ENCODE measurements at regions not wholly inside any gene's neighbourhood (a gene's known extent, or its start where the extent isn't known, plus 50 kb on each side); places are given as distances from the start of the nearest gene placed in this dataset.

- no peak for DNase-seq (ENCODE audit: low read depth in 3 of 3, low spot score in 2 of 3)
These were observed 52.2 kb downstream of the ADRA2C start for GRCh38 chr4:3818371-3818770.

DNA sequence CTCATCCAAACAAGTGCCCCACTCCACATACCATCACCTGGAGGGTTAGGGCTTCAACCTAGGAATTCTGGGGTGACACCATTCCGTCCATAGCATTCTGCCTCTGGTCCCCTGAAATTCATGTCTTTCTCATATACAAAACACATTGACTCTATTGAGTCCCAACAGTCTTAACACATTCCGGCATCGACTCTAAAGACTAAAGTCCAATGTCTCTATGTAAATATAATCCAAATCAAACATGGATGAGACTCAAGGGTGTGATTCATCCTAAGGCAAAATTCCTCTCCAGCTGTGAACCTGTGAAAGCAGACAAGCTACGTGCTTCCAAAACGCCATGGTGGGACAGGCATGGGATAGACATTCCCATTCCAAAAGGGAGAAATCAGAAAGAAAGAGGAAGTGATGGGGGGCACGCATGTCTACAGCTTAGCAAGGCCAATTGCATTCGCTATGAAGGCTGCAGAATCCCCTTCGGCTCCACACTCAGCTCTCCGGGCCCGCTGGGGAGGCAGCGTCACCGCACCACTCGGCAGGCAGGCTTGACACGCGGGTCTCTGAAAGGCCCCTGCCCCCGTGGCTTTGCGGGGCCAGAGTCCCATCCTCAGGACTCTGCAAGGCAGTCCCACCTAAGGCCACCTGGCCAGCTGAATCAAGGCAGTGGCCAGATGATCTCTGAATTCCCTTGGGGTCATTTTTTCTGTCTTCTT is 53.2 kb downstream of the ADRA2C start:
- DNase-seq (ENCODE audit: low read depth in 3 of 3, low spot score in 2 of 3) = no peak

DNA sequence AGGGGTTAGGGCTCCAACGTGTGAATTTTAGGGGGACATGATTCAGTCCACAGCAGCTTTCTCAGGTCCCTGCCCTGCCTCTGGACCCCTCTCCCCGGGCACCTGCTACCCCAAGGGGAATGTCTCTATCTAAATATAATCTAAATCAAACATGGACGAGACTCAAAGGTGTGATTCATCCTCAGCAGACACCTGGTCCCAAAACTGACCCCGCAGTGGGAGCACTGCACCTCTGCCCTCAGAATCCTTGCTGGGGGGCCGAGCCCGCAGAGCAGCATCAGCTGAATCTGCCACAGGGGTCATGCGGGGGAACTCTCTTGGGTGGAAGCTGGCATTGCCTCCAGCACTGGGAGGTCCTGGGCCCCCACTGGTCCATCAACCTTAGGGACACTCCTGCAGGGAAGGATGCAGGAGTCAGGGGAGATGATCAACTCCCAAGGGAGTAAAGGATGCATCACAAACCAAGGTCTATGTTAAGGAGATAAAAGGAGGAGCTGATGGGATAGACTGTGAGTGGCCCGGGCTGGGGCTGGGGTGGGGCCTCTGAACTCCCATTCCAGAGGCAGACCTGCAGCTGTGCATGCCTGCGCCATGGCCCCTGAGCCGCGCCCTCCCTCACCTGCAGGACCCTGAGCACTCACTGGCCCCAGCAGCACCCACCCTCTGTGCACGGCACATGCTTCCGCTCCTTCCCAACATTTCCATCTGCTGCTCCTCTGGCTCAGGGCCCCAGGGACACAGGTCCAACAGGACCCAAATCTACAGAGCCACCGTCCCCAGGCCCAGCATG is 54.0 kb downstream of the ADRA2C start:
- no peak for DNase-seq (ENCODE audit: low read depth in 3 of 3, low spot score in 2 of 3)

DNA sequence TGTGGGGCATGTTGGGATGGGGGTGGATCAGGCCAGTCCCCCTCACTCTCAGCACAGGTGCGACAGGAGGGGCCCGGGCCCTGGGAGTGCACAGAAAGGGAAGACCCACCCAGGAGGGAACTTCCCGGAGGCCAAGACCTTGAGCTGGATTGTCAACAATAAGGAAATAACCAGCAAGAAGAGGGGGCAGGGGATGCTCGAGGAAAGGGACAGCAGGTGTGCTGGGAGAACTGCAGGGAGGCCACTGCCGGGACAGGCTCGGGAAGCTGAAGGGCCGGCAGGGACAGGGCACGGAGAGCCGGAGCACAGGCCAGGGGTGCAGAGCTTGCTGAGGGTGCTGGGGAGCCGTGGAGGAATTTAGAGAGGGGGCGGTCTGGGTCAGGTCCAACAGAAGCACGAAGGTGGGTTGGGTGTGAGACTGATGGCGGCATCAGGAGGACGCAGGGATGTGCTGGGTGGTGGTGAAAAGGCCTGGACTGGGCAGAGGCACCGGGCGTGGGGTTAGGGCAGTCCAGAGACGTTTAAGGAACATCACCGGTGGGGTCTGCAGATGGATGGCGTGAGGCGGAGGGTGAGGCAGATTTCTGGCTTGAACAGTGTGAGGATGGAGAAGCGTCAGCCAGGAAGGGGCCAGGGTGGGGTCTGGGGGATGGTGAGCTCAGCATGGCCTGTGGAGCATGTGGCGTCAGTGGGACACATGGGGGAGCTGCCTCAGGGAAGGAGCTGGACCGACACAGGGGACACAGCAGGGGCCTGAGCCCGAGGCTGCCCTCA is 54.8 kb downstream of the ADRA2C start:
- no peak for DNase-seq (ENCODE audit: low read depth in 3 of 3, low spot score in 2 of 3)

GRCh38 chr4:3821580-3822229 is 55.5 kb downstream of the ADRA2C start:
- DNase-seq (ENCODE audit: low read depth in 3 of 3, low spot score in 2 of 3) = no peak

DNA sequence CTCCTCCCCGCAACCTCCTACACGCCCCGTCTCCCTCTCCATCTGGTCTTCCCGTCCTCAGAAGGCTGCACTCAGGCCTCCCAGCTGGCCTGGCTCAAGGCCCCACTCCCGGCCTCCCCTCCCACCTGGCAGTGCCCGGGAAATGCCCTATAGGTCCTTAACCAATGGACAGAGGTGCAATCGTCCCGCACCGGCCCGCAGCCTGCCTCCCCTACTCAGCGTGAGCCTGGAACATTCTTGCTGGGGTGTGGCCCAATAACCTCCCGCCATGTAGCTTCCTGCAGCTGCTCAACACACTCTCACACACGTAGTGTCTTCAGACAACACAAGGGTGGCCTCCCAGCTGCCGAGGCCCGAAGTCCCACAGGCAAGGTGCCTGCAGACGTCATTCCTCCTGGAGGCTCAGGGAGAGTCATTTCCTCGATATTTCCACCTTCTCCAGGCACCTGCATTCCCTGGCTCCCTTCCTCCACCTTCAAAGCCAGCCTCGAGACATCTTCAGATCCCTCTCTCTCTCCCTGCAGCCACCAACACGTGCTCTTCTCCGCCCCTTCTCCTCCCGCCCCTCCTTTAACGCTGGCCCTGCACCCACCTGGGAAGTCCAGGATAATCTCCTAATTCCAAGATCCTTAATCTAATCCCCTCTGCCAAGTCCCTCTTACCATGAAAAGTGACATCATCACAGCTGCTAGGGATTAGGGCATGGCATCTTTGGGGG is 56.2 kb downstream of the ADRA2C start:
- DNase-seq (ENCODE audit: low read depth in 3 of 3, low spot score in 2 of 3) = no peak

- no peak for DNase-seq (ENCODE audit: low read depth in 3 of 3, low spot score in 2 of 3)
These were observed 57.5 kb downstream of the ADRA2C start for GRCh38 chr4:3823496-3824341.

DNA sequence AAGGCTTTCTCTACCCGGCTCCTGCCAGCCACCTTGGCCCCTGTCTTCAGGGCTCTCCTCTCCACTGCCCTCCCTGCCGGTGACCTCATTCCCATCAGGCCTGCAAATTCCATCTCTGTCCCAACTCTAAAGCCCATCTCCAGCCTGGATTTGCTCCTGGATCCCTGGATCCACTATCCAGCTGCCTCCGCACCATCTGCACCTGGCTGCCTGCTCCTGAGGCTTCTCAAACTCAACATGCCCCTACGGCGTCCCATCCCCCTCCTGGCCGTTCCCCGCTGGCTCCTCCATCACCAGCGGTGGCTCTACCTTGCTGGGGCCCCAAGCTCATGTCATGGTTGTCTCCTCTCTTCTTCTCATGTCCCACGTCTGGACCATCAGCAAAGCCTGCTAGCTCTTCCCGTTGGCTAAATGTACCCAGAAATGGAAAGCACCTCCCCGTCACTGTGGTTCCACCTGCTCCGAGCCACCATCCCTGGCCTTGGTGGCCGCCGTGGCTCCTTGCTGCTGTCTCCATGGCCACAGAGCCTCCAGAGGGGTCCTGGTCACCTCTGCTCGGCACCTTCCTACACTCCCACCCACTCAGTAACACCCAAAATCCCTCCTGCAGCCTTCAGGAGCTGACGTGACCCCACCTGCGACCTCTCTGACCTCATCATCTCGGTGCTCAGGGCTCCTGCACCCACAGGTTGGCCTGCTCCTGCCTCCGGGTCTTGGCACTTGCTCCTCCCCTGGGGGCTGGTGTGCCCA is 58.5 kb downstream of the ADRA2C start:
- no peak for DNase-seq (ENCODE audit: low read depth in 3 of 3, low spot score in 2 of 3)

DNA sequence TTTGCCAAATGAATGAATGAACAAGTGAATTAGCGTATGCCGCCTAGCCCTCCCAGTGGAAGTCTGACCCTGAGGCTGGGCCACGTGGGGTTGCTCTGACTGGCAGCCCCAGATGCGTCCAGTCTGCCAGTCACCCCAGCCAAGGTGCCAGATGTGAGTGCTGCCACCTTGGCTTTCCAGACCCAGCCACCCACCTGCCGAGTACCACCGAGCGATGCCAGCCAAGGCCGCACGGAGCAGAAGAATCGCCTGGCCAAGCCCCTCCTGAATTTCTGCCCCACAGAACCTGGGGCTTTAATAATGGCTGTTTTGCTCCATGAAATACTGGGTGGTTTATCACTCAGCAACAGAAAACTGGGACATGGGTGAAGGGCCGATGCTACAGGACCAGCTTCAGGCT is 59.3 kb downstream of the ADRA2C start:
- no peak for DNase-seq (ENCODE audit: low read depth in 3 of 3, low spot score in 2 of 3)

DNA sequence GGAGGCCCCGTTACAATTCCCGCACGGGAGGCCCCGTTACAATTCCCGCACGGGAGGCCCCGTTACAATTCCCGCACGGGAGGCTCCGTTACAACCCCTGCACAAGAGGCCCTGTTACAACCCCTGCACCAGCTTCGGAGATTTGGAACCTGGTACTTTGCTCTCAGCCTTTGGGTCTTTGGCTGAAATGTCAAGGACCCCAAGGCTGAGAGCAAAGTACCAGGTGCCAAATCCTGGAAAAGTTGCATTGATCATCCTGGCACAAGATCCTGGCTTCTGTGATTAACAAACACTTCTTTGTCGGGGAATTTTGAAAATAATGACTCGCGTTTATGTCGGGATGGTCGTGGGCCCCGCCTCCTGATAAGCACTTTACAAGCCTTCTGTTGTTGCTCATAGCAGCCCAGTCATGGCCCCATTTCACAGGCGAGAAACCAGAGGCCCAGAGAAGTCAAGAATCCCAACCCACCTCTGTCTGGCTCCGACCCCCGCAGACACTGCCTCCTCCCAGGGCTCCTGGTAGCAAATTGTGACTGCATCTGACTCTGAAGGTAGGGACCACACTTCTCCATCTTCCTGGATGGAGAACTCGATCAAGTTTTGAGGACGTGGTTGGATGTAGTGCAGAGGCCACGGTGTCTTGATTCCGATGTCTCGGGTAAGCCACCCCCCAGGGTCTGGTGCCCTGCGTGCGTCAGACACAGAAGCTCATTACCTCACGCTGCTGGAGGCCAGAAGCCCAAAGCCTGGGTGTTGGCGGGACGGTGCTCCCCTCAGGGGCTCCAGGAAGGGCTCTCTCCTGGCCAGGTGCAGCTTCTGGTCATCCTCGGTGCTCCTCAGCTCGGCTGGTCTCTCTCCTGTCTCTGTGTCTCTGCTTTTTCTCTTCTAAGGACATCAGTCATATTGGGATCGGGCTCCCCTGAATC is 60.3 kb downstream of the ADRA2C start:
- DNase-seq (ENCODE audit: low read depth in 3 of 3, low spot score in 2 of 3) = no peak

DNA sequence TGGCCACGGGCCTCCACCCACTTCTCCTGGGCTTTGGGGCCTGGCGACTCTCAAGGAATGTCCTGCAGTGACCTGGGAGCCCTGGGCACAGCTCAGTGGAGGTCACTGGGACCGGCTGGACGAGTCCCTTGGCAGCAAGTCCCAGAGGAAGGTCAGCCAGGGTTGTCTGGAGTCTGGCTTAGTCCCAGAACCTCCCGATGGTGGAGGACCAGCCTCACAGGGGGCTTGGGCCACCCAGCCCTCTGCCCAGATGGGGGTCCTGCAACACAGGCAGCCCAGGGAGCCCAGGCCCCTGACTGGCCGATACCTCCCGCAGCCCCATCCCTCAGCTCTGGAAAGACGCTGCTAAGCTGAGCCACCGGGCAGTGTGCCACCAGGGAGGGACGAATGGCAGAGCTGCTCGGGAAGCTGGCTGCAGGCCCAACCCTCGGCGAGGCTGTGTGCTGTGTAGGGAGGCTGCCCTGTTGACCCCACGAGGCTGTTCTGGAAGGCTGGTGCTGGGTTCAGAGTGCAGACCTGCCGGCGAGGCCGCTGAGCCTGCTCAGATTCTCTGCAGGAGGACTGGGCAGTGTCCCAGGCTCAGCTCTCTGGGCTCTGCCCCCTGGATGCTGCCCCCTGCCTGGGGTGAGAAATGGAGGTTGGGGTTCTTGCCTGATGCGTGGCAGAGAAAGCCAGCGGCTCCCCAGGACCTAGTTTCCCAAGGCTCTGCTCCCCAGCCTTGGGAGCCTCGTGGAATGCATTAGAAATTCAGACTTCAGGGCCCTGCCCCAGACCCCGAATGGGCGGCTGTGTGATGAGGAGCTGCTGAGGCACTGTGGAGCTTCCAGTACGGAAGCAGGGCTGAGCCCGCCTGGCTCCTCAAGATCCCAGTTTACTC is 61.7 kb downstream of the ADRA2C start:
- DNase-seq (ENCODE audit: low read depth in 3 of 3, low spot score in 2 of 3) = no peak

DNA sequence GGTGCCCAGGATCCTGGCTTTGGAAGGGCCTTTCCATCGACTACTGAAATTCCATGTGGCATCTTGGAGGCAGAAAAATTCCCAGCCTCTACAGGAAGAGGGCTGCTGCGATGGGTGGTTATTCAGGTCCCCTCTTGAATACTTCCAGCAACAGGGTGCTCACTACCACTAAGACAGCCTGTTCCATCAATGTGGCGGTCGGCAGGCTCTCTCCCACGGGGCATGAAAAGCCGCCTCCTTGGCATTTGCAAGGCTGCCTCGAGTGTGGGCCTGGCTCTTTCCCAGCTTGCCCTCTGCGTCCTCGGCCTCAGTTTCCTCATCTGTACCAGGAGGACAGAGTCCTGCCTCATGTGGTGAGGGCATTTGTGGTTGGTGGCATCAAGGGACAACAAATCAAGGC is 62.4 kb downstream of the ADRA2C start:
- no peak for DNase-seq (ENCODE audit: low read depth in 3 of 3, low spot score in 2 of 3)

DNA sequence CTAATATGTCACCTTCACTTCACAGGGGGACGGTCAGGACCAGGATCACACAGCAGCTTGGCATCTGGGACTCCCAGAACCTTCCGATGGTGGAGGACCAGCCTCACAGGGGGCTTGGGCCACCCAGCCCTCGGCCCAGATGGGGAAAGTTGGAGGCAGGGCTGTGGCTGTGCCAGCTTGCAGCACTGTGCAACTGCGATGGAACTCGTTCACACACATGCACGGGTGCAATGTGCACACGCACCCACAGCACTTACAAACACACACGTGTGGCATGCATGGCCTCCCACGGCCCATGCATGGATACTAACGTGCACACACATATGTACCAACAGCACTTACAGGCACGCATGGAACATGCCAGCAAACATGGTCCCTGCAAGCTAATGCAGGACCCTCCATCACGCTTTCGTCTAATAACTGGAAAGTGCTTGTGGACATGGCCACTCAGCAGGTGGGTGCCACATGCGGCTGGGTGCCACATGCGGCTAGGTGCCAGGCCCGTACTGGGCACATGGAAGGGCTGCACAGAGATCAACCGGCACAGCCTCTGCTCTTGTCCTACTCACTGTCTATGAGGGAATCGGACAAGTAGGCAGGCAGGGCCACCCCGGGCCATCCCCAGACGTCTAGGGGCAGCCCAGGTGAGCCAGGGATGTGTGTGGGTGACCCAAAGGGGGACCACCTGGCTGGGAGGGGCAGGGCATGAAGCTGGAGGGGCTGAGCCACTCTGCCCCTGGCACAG is 63.2 kb downstream of the ADRA2C start:
- no peak for DNase-seq (ENCODE audit: low read depth in 3 of 3, low spot score in 2 of 3)

DNA sequence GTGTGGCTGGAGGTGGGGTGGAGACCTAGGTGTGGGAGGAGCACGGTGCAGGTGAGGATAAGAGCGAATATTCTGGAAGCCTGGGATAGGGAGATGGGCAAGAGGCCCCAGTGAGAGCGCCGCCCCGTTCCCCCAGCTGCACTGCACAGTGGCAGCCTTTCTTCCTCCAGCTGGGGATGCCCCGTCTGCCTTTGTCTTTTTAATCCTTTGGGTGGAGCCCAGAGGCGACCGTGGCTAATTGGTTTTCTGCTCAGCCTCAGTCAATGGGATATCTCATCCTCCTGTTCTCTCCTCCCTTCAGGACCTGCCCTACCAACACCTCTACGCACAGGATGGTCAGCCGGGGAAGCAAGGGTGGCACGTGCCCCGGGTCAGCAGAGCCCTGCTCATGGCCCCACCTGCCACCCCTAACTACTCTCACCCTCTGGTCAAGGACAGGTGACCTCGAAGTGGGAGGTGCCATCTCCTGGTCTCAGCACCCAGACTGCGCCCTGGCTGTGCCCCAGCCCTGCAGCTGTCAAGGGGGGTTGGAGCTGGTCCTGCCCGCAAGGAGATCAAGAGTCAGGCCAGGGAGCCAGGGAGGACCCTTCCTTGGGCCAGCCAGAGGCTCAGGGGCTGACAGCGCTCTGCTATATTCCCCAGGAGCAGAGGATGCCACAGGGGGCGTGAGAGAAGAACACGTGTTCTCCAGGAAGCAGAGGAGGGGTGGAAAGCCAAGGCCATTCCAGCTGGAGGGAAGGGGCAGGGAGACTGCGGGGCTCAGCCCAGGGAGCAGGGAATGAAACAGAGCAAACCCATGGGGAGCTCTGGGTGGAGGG is 64.0 kb downstream of the ADRA2C start:
- DNase-seq (ENCODE audit: low read depth in 3 of 3, low spot score in 2 of 3) = no peak

All from right renal cortex interstitium (tissue), 3 donors.